ENCODE measurements at regions not wholly inside any gene's neighbourhood (a gene's known extent, or its start where the extent isn't known, plus 50 kb on each side); places are given as distances from the start of the nearest gene placed in this dataset.

GRCh38 chr5:142514196-142514595 is 171.7 kb downstream of the FGF1 start:
- TF ChIP-seq CREB5 (CRISPR knock-in tag; IDR thresholded peaks at IDR 0.05; ENCODE audit: low read depth) (no peak), GLIS3 (CRISPR knock-in tag; IDR thresholded peaks at IDR 0.05) (no peak)
- ATAC-seq, result no peak

DNA sequence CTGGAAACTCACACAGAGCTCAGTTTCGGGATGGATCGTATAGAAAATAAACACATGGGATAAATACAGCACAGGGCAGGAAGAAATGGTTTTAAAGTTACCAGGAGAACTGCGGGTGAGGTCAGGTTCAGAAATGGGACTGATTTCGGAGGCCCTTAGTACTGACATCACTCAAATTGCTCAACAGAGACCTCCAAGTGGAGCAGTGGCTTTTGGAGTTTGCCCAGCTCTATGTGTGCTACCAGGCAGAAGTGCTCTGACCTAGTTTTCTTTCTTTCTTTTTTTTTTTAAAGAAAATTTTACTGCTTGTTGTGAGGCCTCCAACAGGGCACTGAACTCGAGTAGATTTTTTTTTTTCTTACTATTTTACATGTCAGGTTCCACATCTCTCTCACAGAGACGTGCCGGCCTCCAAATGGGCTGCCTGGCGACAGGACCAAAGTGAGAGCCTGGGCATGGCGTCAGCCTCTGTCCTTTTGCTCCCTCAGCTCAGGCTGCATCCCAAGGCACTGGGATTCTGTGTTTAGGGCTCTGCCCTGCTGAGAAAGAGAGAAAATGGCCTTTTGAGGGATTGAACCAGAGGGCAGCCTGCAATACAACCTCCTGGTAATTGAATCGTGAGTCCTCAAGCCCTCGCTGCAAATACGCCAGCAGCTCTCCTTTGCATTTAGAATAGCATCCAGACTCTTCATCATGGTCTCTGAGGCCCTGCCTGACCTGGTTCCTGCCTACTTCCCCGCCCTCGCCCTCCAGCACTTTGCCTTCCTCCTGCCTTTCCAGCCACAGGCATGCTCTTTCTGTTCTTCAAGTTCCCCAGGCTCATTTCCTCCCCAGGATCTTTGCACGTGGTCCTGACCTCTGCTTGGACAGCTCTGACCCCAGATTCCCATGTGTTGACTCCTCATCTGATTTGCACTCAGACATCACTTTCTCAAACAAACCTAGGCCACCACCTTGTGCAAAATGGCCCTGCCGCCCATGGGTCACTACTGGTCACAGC is 173.5 kb downstream of the FGF1 start:
- no peak for ATAC-seq

GRCh38 chr5:142511358-142511757 is 174.5 kb downstream of the FGF1 start:
- no peak for TF ChIP-seq SNAI2 (CRISPR knock-in tag; IDR thresholded peaks at IDR 0.05)
- no peak for TF ChIP-seq BACH2 (CRISPR knock-in tag; IDR thresholded peaks at IDR 0.05; ENCODE audit: borderline replicate concordance)
- TF ChIP-seq PPARA (CRISPR knock-in tag; IDR thresholded peaks at IDR 0.05; ENCODE audit: borderline replicate concordance), result no peak
- no peak for TF ChIP-seq CREB5 (CRISPR knock-in tag; IDR thresholded peaks at IDR 0.05; ENCODE audit: low read depth)
- TF ChIP-seq ISL1 (CRISPR knock-in tag; IDR thresholded peaks at IDR 0.05), result no peak
- TF ChIP-seq ZNF565 (CRISPR knock-in tag; conservative IDR thresholded peaks at IDR 0.05; ENCODE audit: low read depth), result no peak
- TF ChIP-seq ZFP30 (CRISPR knock-in tag; IDR thresholded peaks at IDR 0.05), result no peak
- ATAC-seq, result no peak

More for the DNA sequence above, 173.5 kb downstream of the FGF1 start:
- TF ChIP-seq RARB (CRISPR knock-in tag; IDR thresholded peaks at IDR 0.05) (no peak), TCF4 (CRISPR knock-in tag; IDR thresholded peaks at IDR 0.05; ENCODE audit: borderline replicate concordance) (no peak), CSDC2 (CRISPR knock-in tag; IDR thresholded peaks at IDR 0.05) (no peak), ZNF70 (CRISPR knock-in tag; IDR thresholded peaks at IDR 0.05) (no peak), ESRRG (CRISPR knock-in tag; IDR thresholded peaks at IDR 0.05) (no peak), ARNTL (CRISPR knock-in tag; IDR thresholded peaks at IDR 0.05; ENCODE audit: borderline replicate concordance, low read depth) (no peak), TSHZ2 (CRISPR knock-in tag; IDR thresholded peaks at IDR 0.05) (no peak), ZFP3 (CRISPR knock-in tag; IDR thresholded peaks at IDR 0.05) (no peak), ZC3H10 (CRISPR knock-in tag; IDR thresholded peaks at IDR 0.05) (no peak), CSRNP3 (CRISPR knock-in tag; IDR thresholded peaks at IDR 0.05) (no peak)
- TF ChIP-seq, protein P1, sequence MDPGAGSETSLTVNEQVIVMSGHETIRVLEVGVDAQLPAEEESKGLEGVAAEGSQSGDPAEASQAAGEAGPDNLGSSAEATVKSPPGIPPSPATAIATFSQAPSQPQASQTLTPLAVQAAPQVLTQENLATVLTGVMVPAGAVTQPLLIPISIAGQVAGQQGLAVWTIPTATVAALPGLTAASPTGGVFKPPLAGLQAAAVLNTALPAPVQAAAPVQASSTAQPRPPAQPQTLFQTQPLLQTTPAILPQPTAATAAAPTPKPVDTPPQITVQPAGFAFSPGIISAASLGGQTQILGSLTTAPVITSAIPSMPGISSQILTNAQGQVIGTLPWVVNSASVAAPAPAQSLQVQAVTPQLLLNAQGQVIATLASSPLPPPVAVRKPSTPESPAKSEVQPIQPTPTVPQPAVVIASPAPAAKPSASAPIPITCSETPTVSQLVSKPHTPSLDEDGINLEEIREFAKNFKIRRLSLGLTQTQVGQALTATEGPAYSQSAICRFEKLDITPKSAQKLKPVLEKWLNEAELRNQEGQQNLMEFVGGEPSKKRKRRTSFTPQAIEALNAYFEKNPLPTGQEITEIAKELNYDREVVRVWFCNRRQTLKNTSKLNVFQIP (CRISPR knock-in tag; IDR thresholded peaks at IDR 0.05; ENCODE audit: borderline replicate concordance, low read depth), result no peak

DNA sequence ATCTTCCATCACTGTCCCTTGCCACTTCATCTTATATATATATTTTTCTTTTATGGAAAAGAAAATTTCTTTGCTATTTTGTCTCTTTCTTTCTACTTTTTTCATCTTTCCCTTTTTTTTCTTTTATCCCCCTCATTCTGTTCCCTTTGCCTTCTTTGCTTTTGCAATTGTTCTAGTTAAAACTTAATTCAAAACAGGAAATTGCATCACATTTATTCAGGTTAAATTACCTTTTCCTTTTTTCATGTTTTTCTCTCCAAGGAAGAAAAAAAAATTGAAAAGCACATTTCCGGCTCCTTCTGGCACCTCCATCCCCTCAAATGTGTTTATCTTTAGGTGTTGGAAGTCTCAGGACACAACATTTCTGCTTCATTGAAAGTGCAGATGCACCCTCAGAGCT is 176.9 kb downstream of the FGF1 start:
- ATAC-seq, result no peak
- no peak for TF ChIP-seq TCF4 (CRISPR knock-in tag; IDR thresholded peaks at IDR 0.05; ENCODE audit: borderline replicate concordance)
- TF ChIP-seq ZFP30 (CRISPR knock-in tag; IDR thresholded peaks at IDR 0.05), result no peak
- no peak for TF ChIP-seq ZC3H10 (CRISPR knock-in tag; IDR thresholded peaks at IDR 0.05)
- TF ChIP-seq ZNF8 (CRISPR knock-in tag; IDR thresholded peaks at IDR 0.05), result no peak
- TF ChIP-seq TSHZ2 (CRISPR knock-in tag; IDR thresholded peaks at IDR 0.05), result no peak
- no peak for TF ChIP-seq CREB5 (CRISPR knock-in tag; IDR thresholded peaks at IDR 0.05; ENCODE audit: low read depth)

Data from SK-N-SH treated with all-trans-retinoic acid at 6 μM for 48 hours (cell line).